BJ (cell line): ENCODE measurements at regions not wholly inside any gene's neighbourhood (a gene's known extent, or its start where the extent isn't known, plus 50 kb on each side); places are given as distances from the start of the nearest gene placed in this dataset.

ENCODE experiments used
- CTCF ChIA-PET: fragments of 350-600 bp; formaldehyde crosslinking; extraction: SDS; loops from one replicate; lab custom pipeline; 2021; ENCODE audit warnings: antibody characterized with exemption, inconsistent platforms; lab: Yijun Ruan, JAX
- POLR2A ChIA-PET: fragments of 300-600 bp; sonication (Branson Sonifier 250); formaldehyde crosslinking; extraction: SDS; loops from one replicate; lab custom pipeline; 2021; ENCODE audit warnings: antibody characterized with exemption; lab: Charles Lee
- DNase-seq: peaks from one replicate; pipeline ENCODE4 v3.0.0-alpha.2; 2011; ENCODE audit warnings: low read depth
- H3K27me3 ChIP-seq: 2 replicates; pipeline ENCODE4 v1.6.0; 2011; ENCODE audit warnings: low read length; ENCODE audit not compliant: control insufficient read depth, insufficient read depth
- H3K36me3 ChIP-seq: 2 replicates; pipeline ENCODE4 v1.5.1; 2011; ENCODE audit warnings: low read length; ENCODE audit not compliant: control insufficient read depth, insufficient read depth
- H3K4me3 ChIP-seq: 2 replicates; pipeline ENCODE4 v1.5.1; 2011; ENCODE audit warnings: low read depth, mild to moderate bottlenecking, control low read depth, low read length
- CTCF ChIP-seq: IDR thresholded peaks from 2 replicates; pipeline ENCODE4 v1.5.1; 2011; ENCODE audit warnings: low read depth, mild to moderate bottlenecking, control low read depth, inconsistent platforms, low read length, moderate library complexity; ENCODE audit not compliant: insufficient read depth

GRCh38 chr2:14747447-14747846 lies 114.9 kb downstream of the LRATD1 start:
- POLR2A ChIA-PET = no interaction called here
- Histone ChIP-seq H3K36me3 (no peaks in the 10 kb centered on the region), H3K4me3 (no peak overlapping the region), H3K27me3 (no peaks in the 10 kb centered on the region)
- no peak for TF ChIP-seq CTCF
- no peak for DNase-seq
- CTCF ChIA-PET = no interaction called here

- ChIA-PET CTCF (no interaction called here), POLR2A (no interaction called here)
- no peaks in the 10 kb centered on the region for H3K36me3 ChIP-seq
- H3K4me3 ChIP-seq = no peak overlapping the region
- no peak for DNase-seq
- TF ChIP-seq CTCF = no peak
- H3K27me3 ChIP-seq = no peaks in the 10 kb centered on the region
These were observed 117.4 kb downstream of the LRATD1 start for GRCh38 chr2:14749884-14750283.

- POLR2A ChIA-PET = no interaction called here
- CTCF ChIA-PET = no interaction called here
- H3K4me3 ChIP-seq = no peak overlapping the region
- TF ChIP-seq CTCF = no peak
- H3K36me3 ChIP-seq = no peaks in the 10 kb centered on the region
- H3K27me3 ChIP-seq = no peaks in the 10 kb centered on the region
- no peak for DNase-seq
These were observed 117.9 kb downstream of the LRATD1 start for GRCh38 chr2:14750433-14750832.

- ChIA-PET POLR2A (no interaction called here), CTCF (no interaction called here)
- Histone ChIP-seq H3K4me3 (no peak overlapping the region), H3K36me3 (no peaks in the 10 kb centered on the region), H3K27me3 (no peaks in the 10 kb centered on the region)
- no peak for DNase-seq
- TF ChIP-seq CTCF = no peak
These were observed 119.1 kb downstream of the LRATD1 start for GRCh38 chr2:14751581-14751980.

- Histone ChIP-seq H3K4me3 (no peak overlapping the region), H3K27me3 (no peaks in the 10 kb centered on the region), H3K36me3 (no peaks in the 10 kb centered on the region)
- no peak for TF ChIP-seq CTCF
- no peak for DNase-seq
- ChIA-PET POLR2A (no interaction called here), CTCF (no interaction called here)
These were observed 119.8 kb downstream of the LRATD1 start for GRCh38 chr2:14752295-14752694.
